HCT116 (cell line): ENCODE measurements at regions not wholly inside any gene's neighbourhood (a gene's known extent, or its start where the extent isn't known, plus 50 kb on each side); places are given as distances from the start of the nearest gene placed in this dataset.

Experiments used
- ATAC-seq: fragments of 200-7000 bp; cut with Tn5 transposase; 2 replicates; pipeline ENCODE4 v1.9.1; 2020; ENCODE audit warnings: mild to moderate bottlenecking, moderate library complexity
- BruUV-seq: library from RNA; stranded (reverse); fragments of 400-500 nt; replicated peaks from 2 replicates; lab custom pipeline; 2021; lab: Mats Ljungman, UMichigan
- CTCF ChIA-PET: fragments of 300-600 bp; sonication (Branson Sonifier 250); formaldehyde crosslinking; loops from one replicate; lab custom pipeline; 2021; ENCODE audit warnings: antibody characterized with exemption; lab: Charles Lee
- POLR2A ChIA-PET: fragments of 300-600, 350-600 bp; sonication (Branson Sonifier 250); formaldehyde crosslinking; loops from one replicate; lab custom pipeline; 2021; ENCODE audit warnings: antibody characterized with exemption; lab: Charles Lee
- RAD21 ChIA-PET, 2 experiments: fragments of 300-600 bp; sonication (Branson Sonifier 250); formaldehyde crosslinking; loops; one replicate each; lab custom pipeline; 2023; ENCODE audit warnings: low total read pairs in 2 of 2; ENCODE audit not compliant: uncharacterized antibody in 2 of 2, unreplicated experiment in 2 of 2, low non-redundant PET in 1 of 2; lab: Charles Lee
- DNase-seq: peaks from one replicate; pipeline ENCODE4 v3.0.0-alpha.2; 2010; ENCODE audit warnings: low read depth, low spot score
- H2AFZ ChIP-seq: fragments of 200-600 bp; shearing (Covaris generic), sonication (generic); 2 replicates; pipeline ENCODE4 v1.6.1; 2017; ENCODE audit warnings: low read depth, mixed run types, mixed read lengths, antibody characterized with exemption, low read length; ENCODE audit not compliant: poor library complexity, severe bottlenecking
- H3K27ac ChIP-seq: 2 replicates; pipeline ENCODE4 v1.5.1; 2012; ENCODE audit warnings: low read depth, low read length
- H3K27me3 ChIP-seq: fragments of 200-600 bp; sonication (generic); 2 replicates; pipeline ENCODE4 v1.6.1; 2016; ENCODE audit warnings: mixed run types, low read length, mixed read lengths; ENCODE audit not compliant: insufficient read depth
- H3K36me3 ChIP-seq, 2 experiments: fragments of 200-500 bp in 1 of 2; fragments of 200-600 bp in 1 of 2; sonication (Bioruptor generic) in 1 of 2; sonication (generic) in 1 of 2; 2 replicates each; pipeline versions ENCODE4 v1.5.1 to v1.6.1; 2014 to 2016; ENCODE audit warnings: low read length in 2 of 2, inconsistent platforms in 1 of 2, mixed read lengths in 1 of 2, mixed run types in 1 of 2; ENCODE audit not compliant: insufficient read depth in 2 of 2, control insufficient read depth in 1 of 2
- H3K4me1 ChIP-seq, 2 experiments: fragments of 200-600 bp in 1 of 2; sonication (generic) in 1 of 2; 2 replicates each; pipeline versions ENCODE4 v1.5.1 to v1.6.1; 2012 to 2017; ENCODE audit warnings: low read length in 2 of 2, inconsistent platforms in 1 of 2, mild to moderate bottlenecking in 1 of 2, mixed read lengths in 1 of 2, mixed run types in 1 of 2, moderate library complexity in 1 of 2; ENCODE audit not compliant: insufficient read depth in 2 of 2, control insufficient read depth in 1 of 2
- H3K4me2 ChIP-seq: fragments of 200-600 bp; sonication (generic); 2 replicates; pipeline ENCODE4 v1.6.1; 2017; ENCODE audit warnings: mixed run types, low read length, mixed read lengths
- H3K4me3 ChIP-seq, 2 experiments: fragments of 200-600 bp in 1 of 2; sonication (generic) in 1 of 2; replicated peaks in 1 of 2; 2 replicates each; pipeline ENCODE4 v1.5.1; 2011 to 2016; ENCODE audit warnings: low read length in 2 of 2, control low read depth in 1 of 2, low read depth in 1 of 2, mild to moderate bottlenecking in 1 of 2, mixed read lengths in 1 of 2, mixed run types in 1 of 2
- H3K79me2 ChIP-seq: fragments of 200-600 bp; sonication (generic); 2 replicates; pipeline ENCODE4 v1.6.1; 2017; ENCODE audit warnings: mild to moderate bottlenecking, mixed run types, low read length, moderate library complexity, mixed read lengths; ENCODE audit not compliant: insufficient read depth
- H3K9ac ChIP-seq: fragments of 200-600 bp; sonication (generic); 2 replicates; pipeline ENCODE4 v1.6.1; 2016; ENCODE audit warnings: low read length, mixed read lengths
- H3K9me2 ChIP-seq: fragments of 200-600 bp; sonication (generic), shearing (Covaris generic); 2 replicates; pipeline ENCODE4 v1.6.1; 2017; ENCODE audit warnings: mixed run types, mild to moderate bottlenecking, moderate library complexity; ENCODE audit not compliant: insufficient read depth
- H3K9me3 ChIP-seq, 2 experiments: fragments of 200-500 bp in 1 of 2; fragments of 200-600 bp in 1 of 2; sonication (Bioruptor generic) in 1 of 2; sonication (generic) in 1 of 2; 2 replicates each; pipeline ENCODE4 v1.6.1; 2014 to 2017; ENCODE audit warnings: low read length in 2 of 2, mixed read lengths in 2 of 2, inconsistent platforms in 1 of 2, low read depth in 1 of 2, mild to moderate bottlenecking in 1 of 2, mixed run types in 1 of 2, moderate library complexity in 1 of 2; ENCODE audit not compliant: control insufficient read depth in 1 of 2, insufficient read depth in 1 of 2
- H4K20me1 ChIP-seq: fragments of 200-600 bp; sonication (generic), shearing (Covaris generic); 2 replicates; pipeline ENCODE4 v1.6.1; 2017; ENCODE audit warnings: mixed run types, mild to moderate bottlenecking, moderate library complexity; ENCODE audit not compliant: insufficient read depth
- ATF3 ChIP-seq: IDR thresholded peaks from 2 replicates; pipeline ENCODE4 v1.6.1; 2012
- CEBPB ChIP-seq: IDR thresholded peaks from 2 replicates; pipeline ENCODE4 v1.6.1; 2012; ENCODE audit warnings: low read depth
- EGR1 ChIP-seq: IDR thresholded peaks from 2 replicates; pipeline ENCODE4 v1.6.1; 2012; ENCODE audit warnings: low read depth
- ELF1 ChIP-seq: IDR thresholded peaks from 2 replicates; pipeline ENCODE4 v1.6.1; 2012; ENCODE audit warnings: low read depth, borderline replicate concordance
- EZH2 ChIP-seq: fragments of 200-600 bp; sonication (generic); IDR thresholded peaks from 2 replicates; pipeline ENCODE4 v1.6.1; 2017; ENCODE audit warnings: antibody characterized with exemption, mixed run types
- JUND ChIP-seq: IDR thresholded peaks from 2 replicates; pipeline ENCODE4 v1.6.1; 2012
- MAX ChIP-seq: IDR thresholded peaks from 2 replicates; pipeline ENCODE4 v1.6.1; 2012
- POLR2A ChIP-seq: IDR thresholded peaks from 2 replicates; pipeline ENCODE4 v1.7.0; 2011; ENCODE audit warnings: borderline replicate concordance; ENCODE audit not compliant: insufficient read depth, insufficient read length; ENCODE audit errors: extremely low read depth
- POLR2AphosphoS5 ChIP-seq: IDR thresholded peaks from 2 replicates; pipeline ENCODE4 v1.6.1; 2011; ENCODE audit warnings: mild to moderate bottlenecking, low read depth, low read length, moderate library complexity
- RAD21 ChIP-seq: IDR thresholded peaks from 2 replicates; pipeline ENCODE4 v1.6.1; 2012; ENCODE audit warnings: low read depth, mild to moderate bottlenecking
- REST ChIP-seq: IDR thresholded peaks from 2 replicates; pipeline ENCODE4 v1.6.1; 2012; ENCODE audit warnings: low read depth
- SP1 ChIP-seq: IDR thresholded peaks from 2 replicates; pipeline ENCODE4 v1.6.1; 2012; ENCODE audit warnings: low read depth
- SRF ChIP-seq: IDR thresholded peaks from 2 replicates; pipeline ENCODE4 v1.6.1; 2012; ENCODE audit warnings: low read depth
- TCF7L2 ChIP-seq: IDR thresholded peaks from 2 replicates; pipeline ENCODE4 v1.7.0; 2011; ENCODE audit warnings: borderline replicate concordance, inconsistent platforms; ENCODE audit not compliant: insufficient read depth, insufficient read length; ENCODE audit errors: extremely low read depth
- YY1 ChIP-seq: IDR thresholded peaks from 2 replicates; pipeline ENCODE4 v1.6.1; 2011; ENCODE audit warnings: low read length, low read depth, moderate library complexity, mild to moderate bottlenecking; ENCODE audit not compliant: insufficient replicate concordance; ENCODE audit errors: extremely low read depth
- ZFX ChIP-seq: fragments of 450-650 bp; IDR thresholded peaks from 2 replicates; pipeline ENCODE4 v1.6.1; 2017
- intact Hi-C: fragments of 100-400 bp; cut with micrococcal nuclease; formaldehyde crosslinking; loops from 2 replicates; pipeline ENCODE4 v1.10.0; 2022
- TF ChIP-seq, protein P1 (sequence below): IDR thresholded peaks from 2 replicates; pipeline ENCODE4 v1.6.1; 2011; ENCODE audit warnings: mild to moderate bottlenecking, low read length, moderate library complexity; ENCODE audit not compliant: insufficient replicate concordance; ENCODE audit errors: extremely low read depth
- TF ChIP-seq, protein P2 (sequence below), 3 experiments: fragments of 200-600 bp in 1 of 3; sonication (generic) in 1 of 3; IDR thresholded peaks in 2 of 3; conservative IDR thresholded peaks in 1 of 3; 2 replicates each; pipeline ENCODE4 v1.5.1; 2012 to 2017; ENCODE audit warnings: low read depth in 2 of 3, low read length in 2 of 3, antibody characterized with exemption in 1 of 3, borderline replicate concordance in 1 of 3, control low read depth in 1 of 3, mild to moderate bottlenecking in 1 of 3, mixed read lengths in 1 of 3, mixed run types in 1 of 3, moderate library complexity in 1 of 3; ENCODE audit not compliant: insufficient read depth in 1 of 3

GRCh38 chr3:16073203-16073602, 101.3 kb upstream of the GALNT15 start:
- Histone ChIP-seq H3K79me2 (no peaks in the 10 kb centered on the region), H3K27ac (no peak overlapping the region), H2AFZ (no peak overlapping the region), H3K9me2 (no peaks in the 10 kb centered on the region), H4K20me1 (no peaks in the 10 kb centered on the region), H3K9me3 (peaks cover 0 to 6% of the 10 kb centered on the region in 2 experiments; a peak in 1 of 4 replicates), H3K4me1 (peaks cover 14 to 19% of the 10 kb centered on the region in 2 experiments), H3K36me3 (no peaks in the 10 kb centered on the region), H3K9ac (no peak overlapping the region), H3K4me3 (no peak overlapping the region), H3K27me3 (no peaks in the 10 kb centered on the region), H3K4me2 (no peak overlapping the region)
- POLR2A ChIA-PET, result no interaction called here
- DNase-seq (no peak), ATAC-seq (no peak)
- intact Hi-C loops, result no loop called here
- TF ChIP-seq SRF (no peak), MAX (no peak), EZH2 (no peak), REST (no peak), POLR2AphosphoS5 (no peak), ATF3 (no peak), YY1 (no peak), EGR1 (no peak), CEBPB (no peak), ELF1 (no peak), JUND (no peak), RAD21 (no peak), SP1 (no peak), ZFX (no peak), POLR2A (no peak), TCF7L2 (no peak)
- TF ChIP-seq, protein P1, sequence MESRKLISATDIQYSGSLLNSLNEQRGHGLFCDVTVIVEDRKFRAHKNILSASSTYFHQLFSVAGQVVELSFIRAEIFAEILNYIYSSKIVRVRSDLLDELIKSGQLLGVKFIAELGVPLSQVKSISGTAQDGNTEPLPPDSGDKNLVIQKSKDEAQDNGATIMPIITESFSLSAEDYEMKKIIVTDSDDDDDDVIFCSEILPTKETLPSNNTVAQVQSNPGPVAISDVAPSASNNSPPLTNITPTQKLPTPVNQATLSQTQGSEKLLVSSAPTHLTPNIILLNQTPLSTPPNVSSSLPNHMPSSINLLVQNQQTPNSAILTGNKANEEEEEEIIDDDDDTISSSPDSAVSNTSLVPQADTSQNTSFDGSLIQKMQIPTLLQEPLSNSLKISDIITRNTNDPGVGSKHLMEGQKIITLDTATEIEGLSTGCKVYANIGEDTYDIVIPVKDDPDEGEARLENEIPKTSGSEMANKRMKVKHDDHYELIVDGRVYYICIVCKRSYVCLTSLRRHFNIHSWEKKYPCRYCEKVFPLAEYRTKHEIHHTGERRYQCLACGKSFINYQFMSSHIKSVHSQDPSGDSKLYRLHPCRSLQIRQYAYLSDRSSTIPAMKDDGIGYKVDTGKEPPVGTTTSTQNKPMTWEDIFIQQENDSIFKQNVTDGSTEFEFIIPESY, result no peak
- TF ChIP-seq, protein P2, sequence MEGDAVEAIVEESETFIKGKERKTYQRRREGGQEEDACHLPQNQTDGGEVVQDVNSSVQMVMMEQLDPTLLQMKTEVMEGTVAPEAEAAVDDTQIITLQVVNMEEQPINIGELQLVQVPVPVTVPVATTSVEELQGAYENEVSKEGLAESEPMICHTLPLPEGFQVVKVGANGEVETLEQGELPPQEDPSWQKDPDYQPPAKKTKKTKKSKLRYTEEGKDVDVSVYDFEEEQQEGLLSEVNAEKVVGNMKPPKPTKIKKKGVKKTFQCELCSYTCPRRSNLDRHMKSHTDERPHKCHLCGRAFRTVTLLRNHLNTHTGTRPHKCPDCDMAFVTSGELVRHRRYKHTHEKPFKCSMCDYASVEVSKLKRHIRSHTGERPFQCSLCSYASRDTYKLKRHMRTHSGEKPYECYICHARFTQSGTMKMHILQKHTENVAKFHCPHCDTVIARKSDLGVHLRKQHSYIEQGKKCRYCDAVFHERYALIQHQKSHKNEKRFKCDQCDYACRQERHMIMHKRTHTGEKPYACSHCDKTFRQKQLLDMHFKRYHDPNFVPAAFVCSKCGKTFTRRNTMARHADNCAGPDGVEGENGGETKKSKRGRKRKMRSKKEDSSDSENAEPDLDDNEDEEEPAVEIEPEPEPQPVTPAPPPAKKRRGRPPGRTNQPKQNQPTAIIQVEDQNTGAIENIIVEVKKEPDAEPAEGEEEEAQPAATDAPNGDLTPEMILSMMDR (IDR thresholded peaks at IDR 0.05 in 2 of 3, conservative IDR thresholded peaks at IDR 0.05 in 1 of 3; ENCODE audit: borderline replicate concordance in 1 of 3, insufficient read depth in 1 of 3, low read depth in 2 of 3, low read length in 2 of 3), result no peak
- CTCF ChIA-PET, result no interaction called here
- RAD21 ChIA-PET, result no interaction called here
- BruUV-seq, result no TSS peak
